ENCODE measurements at regions not wholly inside any gene's neighbourhood (a gene's known extent, or its start where the extent isn't known, plus 50 kb on each side); places are given as distances from the start of the nearest gene placed in this dataset.

DNA sequence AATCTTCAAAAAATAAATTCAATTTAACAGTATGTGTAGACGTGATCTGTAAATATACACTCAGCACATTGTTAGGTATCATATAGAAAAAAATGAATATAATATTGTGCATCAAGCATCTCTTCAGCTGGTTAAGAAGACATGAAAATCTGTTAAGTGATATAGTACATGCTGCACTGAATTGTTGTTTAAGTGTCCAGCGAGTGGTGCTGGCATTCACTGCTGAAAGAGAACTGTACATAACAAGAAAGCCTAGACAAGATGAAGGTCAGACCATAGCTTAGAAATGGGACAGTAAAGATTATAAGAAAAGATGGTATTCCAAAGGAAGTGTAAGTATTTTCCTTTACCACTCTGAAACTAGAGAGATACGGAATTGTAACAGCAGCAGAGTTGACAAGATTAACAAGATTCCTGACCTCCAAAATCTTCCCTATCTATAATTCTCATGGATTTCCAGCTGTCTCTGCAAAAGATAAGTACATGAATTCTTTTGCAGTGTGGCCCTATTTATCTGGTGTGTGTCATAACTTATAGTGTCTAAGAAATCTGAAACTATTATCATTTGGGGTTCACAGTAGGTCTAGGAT, 198.6 kb downstream of the FLRT2 start:
- TF ChIP-seq, protein P1, sequence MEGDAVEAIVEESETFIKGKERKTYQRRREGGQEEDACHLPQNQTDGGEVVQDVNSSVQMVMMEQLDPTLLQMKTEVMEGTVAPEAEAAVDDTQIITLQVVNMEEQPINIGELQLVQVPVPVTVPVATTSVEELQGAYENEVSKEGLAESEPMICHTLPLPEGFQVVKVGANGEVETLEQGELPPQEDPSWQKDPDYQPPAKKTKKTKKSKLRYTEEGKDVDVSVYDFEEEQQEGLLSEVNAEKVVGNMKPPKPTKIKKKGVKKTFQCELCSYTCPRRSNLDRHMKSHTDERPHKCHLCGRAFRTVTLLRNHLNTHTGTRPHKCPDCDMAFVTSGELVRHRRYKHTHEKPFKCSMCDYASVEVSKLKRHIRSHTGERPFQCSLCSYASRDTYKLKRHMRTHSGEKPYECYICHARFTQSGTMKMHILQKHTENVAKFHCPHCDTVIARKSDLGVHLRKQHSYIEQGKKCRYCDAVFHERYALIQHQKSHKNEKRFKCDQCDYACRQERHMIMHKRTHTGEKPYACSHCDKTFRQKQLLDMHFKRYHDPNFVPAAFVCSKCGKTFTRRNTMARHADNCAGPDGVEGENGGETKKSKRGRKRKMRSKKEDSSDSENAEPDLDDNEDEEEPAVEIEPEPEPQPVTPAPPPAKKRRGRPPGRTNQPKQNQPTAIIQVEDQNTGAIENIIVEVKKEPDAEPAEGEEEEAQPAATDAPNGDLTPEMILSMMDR (IDR thresholded peaks at IDR 0.05; ENCODE audit: poor library complexity, severe bottlenecking), result no peak
- TF ChIP-seq POLR2AphosphoS5 (IDR thresholded peaks at IDR 0.05) (no peak), EZH2 (IDR thresholded peaks at IDR 0.05; ENCODE audit: borderline replicate concordance, insufficient read depth, low read length, poor library complexity, severe bottlenecking) (no peak), RAD21 (conservative IDR thresholded peaks at IDR 0.05) (no peak), TAF1 (IDR thresholded peaks at IDR 0.05; ENCODE audit: low read depth) (no peak), SMC3 (conservative IDR thresholded peaks at IDR 0.05; ENCODE audit: poor library complexity) (no peak), MXI1 (conservative IDR thresholded peaks at IDR 0.05; ENCODE audit: poor library complexity, severe bottlenecking) (no peak)
